GM21526 (cell line): ENCODE measurements at regions not wholly inside any gene's neighbourhood (a gene's known extent, or its start where the extent isn't known, plus 50 kb on each side); places are given as distances from the start of the nearest gene placed in this dataset.
"Not testable (repeated sequence)": the region's sequence is repeated elsewhere in the genome, so short reads cannot be mapped to it uniquely, and the experiment has no call there.

Source experiments
- ATAC-seq: cut with Tn5 transposase; IDR thresholded peaks from one replicate; pipeline ENCODE4 v1.9.1; 2021; ENCODE audit warnings: moderate library complexity; ENCODE audit not compliant: unreplicated experiment, low FRiP score

- ATAC-seq, result no peak
These were observed 95.0 kb upstream of the HAPLN1 start for GRCh38 chr5:83815661-83816060.

- ATAC-seq, result no peak
These were observed 89.9 kb upstream of the HAPLN1 start for GRCh38 chr5:83810511-83810910.

- no peak for ATAC-seq
These were observed 82.0 kb upstream of the HAPLN1 start for GRCh38 chr5:83802686-83803085.

- ATAC-seq, result no peak
These were observed 79.5 kb upstream of the HAPLN1 start for GRCh38 chr5:83800201-83800600.

- ATAC-seq, result not testable (repeated sequence)
These were observed 78.4 kb upstream of the HAPLN1 start for GRCh38 chr5:83799020-83799419.

GRCh38 chr5:83789371-83789770 is 68.7 kb upstream of the HAPLN1 start:
- no peak for ATAC-seq

- ATAC-seq, result no peak
These were observed 67.0 kb upstream of the HAPLN1 start for GRCh38 chr5:83787631-83788030.

- no peak for ATAC-seq
These were observed 64.6 kb upstream of the HAPLN1 start for GRCh38 chr5:83785176-83785668.

- no peak for ATAC-seq
These were observed 60.2 kb upstream of the HAPLN1 start for GRCh38 chr5:83780699-83781350.

GRCh38 chr5:83777856-83778255 is 57.2 kb upstream of the HAPLN1 start:
- no peak for ATAC-seq

GRCh38 chr5:83776437-83777031 is 55.9 kb upstream of the HAPLN1 start:
- no peak for ATAC-seq
